CD4-positive, alpha-beta T cell (primary cell): ENCODE measurements at regions not wholly inside any gene's neighbourhood (a gene's known extent, or its start where the extent isn't known, plus 50 kb on each side); places are given as distances from the start of the nearest gene placed in this dataset.

Experiments used
- ATAC-seq: fragments of 200-7000 bp; cut with Tn5 transposase; one replicate; pipeline ENCODE4 v1.10.0; 2022; ENCODE audit warnings: mild to moderate bottlenecking; ENCODE audit not compliant: poor library complexity
- CTCF ChIA-PET: fragments of 350-600 bp; sonication (Branson Sonifier 250); formaldehyde crosslinking; loops from one replicate; lab custom pipeline; 2021; ENCODE audit warnings: antibody characterized with exemption, inconsistent platforms; lab: Charles Lee
- POLR2A ChIA-PET: fragments of 350-600 bp; sonication (Branson Sonifier 250); formaldehyde crosslinking; loops from one replicate; lab custom pipeline; 2021; ENCODE audit warnings: antibody characterized with exemption, inconsistent platforms; lab: Charles Lee
- DNase-seq, 14 experiments: peaks; one replicate each; pipeline ENCODE4 v3.0.0-alpha.2; 2013 to 2020; ENCODE audit warnings: mixed read lengths in 2 of 14
- H3K27ac ChIP-seq, 2 donors: one replicate each; pipeline versions ENCODE4 v1.5.1 to v1.7.0; 2013; ENCODE audit warnings: low read length in 2 of 2, low read depth in 1 of 2, mild to moderate bottlenecking in 1 of 2
- H3K27me3 ChIP-seq, 2 experiments: 1 replicate in 1 of 2; 2 replicates in 1 of 2; pipeline versions ENCODE4 v1.6.1 to v1.7.0; 2013; ENCODE audit warnings: low read length in 2 of 2, control low read depth in 1 of 2, mild to moderate bottlenecking in 1 of 2, moderate library complexity in 1 of 2; ENCODE audit not compliant: insufficient read depth in 2 of 2, control insufficient read depth in 1 of 2
- H3K36me3 ChIP-seq: one replicate; pipeline ENCODE4 v1.6.1; 2013; ENCODE audit warnings: low read length, control low read depth; ENCODE audit not compliant: insufficient read depth
- H3K4me1 ChIP-seq: one replicate; pipeline ENCODE4 v1.6.1; 2013; ENCODE audit warnings: low read length, control low read depth; ENCODE audit not compliant: insufficient read depth
- H3K4me3 ChIP-seq: one replicate; pipeline ENCODE4 v1.5.1; 2013; ENCODE audit warnings: mild to moderate bottlenecking, low read length, moderate library complexity
- H3K9me3 ChIP-seq, 2 experiments: 1 replicate in 1 of 2; 2 replicates in 1 of 2; pipeline versions ENCODE4 v1.6.1 to v1.7.0; 2013; ENCODE audit warnings: low read length in 2 of 2, mild to moderate bottlenecking in 2 of 2, control low read depth in 1 of 2, moderate library complexity in 1 of 2; ENCODE audit not compliant: control insufficient read depth in 1 of 2, insufficient read depth in 1 of 2
- H3K27ac Mint-ChIP-seq: one replicate; pipeline ENCODE4 v1.8.0; 2020; ENCODE audit warnings: mixed read lengths
- H3K27me3 Mint-ChIP-seq: one replicate; pipeline ENCODE4 v1.8.0; 2021; ENCODE audit warnings: mixed read lengths
- H3K36me3 Mint-ChIP-seq: one replicate; pipeline ENCODE4 v1.8.0; 2021; ENCODE audit warnings: low read depth, mixed read lengths
- H3K4me1 Mint-ChIP-seq: one replicate; pipeline ENCODE4 v1.8.0; 2021; ENCODE audit warnings: low read depth, mixed read lengths
- H3K4me3 Mint-ChIP-seq: one replicate; pipeline ENCODE4 v1.8.0; 2020; ENCODE audit warnings: mild to moderate bottlenecking, mixed read lengths
- H3K9me3 Mint-ChIP-seq: one replicate; pipeline ENCODE4 v1.8.0; 2020; ENCODE audit warnings: mixed read lengths
- CTCF ChIP-seq: fragments of 200-600 bp; IDR thresholded peaks from one replicate; pipeline ENCODE4 v1.8.0; 2022; ENCODE audit warnings: antibody characterized with exemption, mild to moderate bottlenecking
- intact Hi-C, 2 experiments: fragments of 100-400 bp; cut with DNase I in 1 of 2; cut with micrococcal nuclease in 1 of 2; formaldehyde crosslinking; loops; one replicate each; pipeline versions ENCODE4 v1.15.1 to v1.9.0; 2023 to 2025; cut with DNase I, micrococcal nuclease

GRCh38 chr10:90985321-90985933 lies 64.5 kb upstream of the ANKRD1 start:
- ChIA-PET CTCF (no interaction called here), POLR2A (no interaction called here)
- TF ChIP-seq CTCF = no peak
- H3K27me3 ChIP-seq = no peaks in the 10 kb centered on the region
- no peak overlapping the region for H3K4me3 Mint-ChIP-seq
- DNase-seq (no peak), ATAC-seq (no peak)
- H3K36me3 Mint-ChIP-seq = no peaks in the 10 kb centered on the region
- H3K27me3 Mint-ChIP-seq = no peaks in the 10 kb centered on the region
- no peaks in the 10 kb centered on the region for H3K9me3 ChIP-seq
- no peaks in the 10 kb centered on the region for H3K9me3 Mint-ChIP-seq
- H3K36me3 ChIP-seq = no peaks in the 10 kb centered on the region
- intact Hi-C loops = no loop called here
- H3K4me1 Mint-ChIP-seq = peaks cover 14% of the 10 kb centered on the region
- H3K4me1 ChIP-seq = no peaks in the 10 kb centered on the region
- no peak overlapping the region for H3K27ac ChIP-seq
- H3K27ac Mint-ChIP-seq = no peak overlapping the region
- no peak overlapping the region for H3K4me3 ChIP-seq

- Mint-ChIP-seq H3K27ac (no peak overlapping the region), H3K36me3 (no peaks in the 10 kb centered on the region), H3K27me3 (no peaks in the 10 kb centered on the region), H3K4me3 (no peak overlapping the region), H3K4me1 (peaks cover 14% of the 10 kb centered on the region), H3K9me3 (no peaks in the 10 kb centered on the region)
- Histone ChIP-seq H3K36me3 (no peaks in the 10 kb centered on the region), H3K27me3 (no peaks in the 10 kb centered on the region), H3K27ac (no peak overlapping the region), H3K4me3 (no peak overlapping the region), H3K4me1 (no peaks in the 10 kb centered on the region), H3K9me3 (no peaks in the 10 kb centered on the region)
- TF ChIP-seq CTCF = no peak
- ATAC-seq (no peak), DNase-seq (no peak)
- ChIA-PET POLR2A (no interaction called here), CTCF (no interaction called here)
- intact Hi-C loops = no loop called here
Measured at GRCh38 chr10:90986136-90986760, 65.4 kb upstream of the ANKRD1 start.

GRCh38 chr10:90986870-90987269 lies 66.0 kb upstream of the ANKRD1 start:
- Histone ChIP-seq H3K27ac (no peak overlapping the region), H3K4me1 (no peaks in the 10 kb centered on the region), H3K36me3 (no peaks in the 10 kb centered on the region), H3K9me3 (no peaks in the 10 kb centered on the region), H3K27me3 (no peaks in the 10 kb centered on the region), H3K4me3 (no peak overlapping the region)
- no peaks in the 10 kb centered on the region for H3K9me3 Mint-ChIP-seq
- ChIA-PET POLR2A (no interaction called here), CTCF (no interaction called here)
- H3K36me3 Mint-ChIP-seq = no peaks in the 10 kb centered on the region
- DNase-seq (no peak), ATAC-seq (no peak)
- intact Hi-C loops = no loop called here
- no peaks in the 10 kb centered on the region for H3K27me3 Mint-ChIP-seq
- peaks cover 14% of the 10 kb centered on the region for H3K4me1 Mint-ChIP-seq
- H3K27ac Mint-ChIP-seq = no peak overlapping the region
- TF ChIP-seq CTCF = no peak
- no peak overlapping the region for H3K4me3 Mint-ChIP-seq
